ENCODE measurements at regions not wholly inside any gene's neighbourhood (a gene's known extent, or its start where the extent isn't known, plus 50 kb on each side); places are given as distances from the start of the nearest gene placed in this dataset.

DNA sequence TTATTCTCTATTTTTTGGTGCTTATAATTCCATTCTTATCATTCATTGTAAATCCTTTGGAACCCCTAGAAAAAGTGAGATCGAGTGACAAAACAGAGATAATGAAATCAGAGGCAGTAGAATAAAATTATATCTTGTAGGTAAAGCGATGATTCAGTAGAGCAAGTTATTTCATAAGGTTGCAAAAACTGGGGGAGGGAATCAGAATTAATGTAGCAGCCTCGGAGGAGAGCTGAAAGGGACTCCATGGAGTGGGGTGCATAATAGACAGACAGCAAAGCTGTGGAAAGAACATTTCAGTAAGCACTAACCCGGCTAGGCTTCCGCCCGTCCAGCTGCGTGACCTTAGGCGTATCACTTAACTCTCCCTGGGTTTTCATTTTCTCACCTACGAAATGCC, 289.7 kb downstream of the EN1 start:
- DNase-seq: no peak

DNA sequence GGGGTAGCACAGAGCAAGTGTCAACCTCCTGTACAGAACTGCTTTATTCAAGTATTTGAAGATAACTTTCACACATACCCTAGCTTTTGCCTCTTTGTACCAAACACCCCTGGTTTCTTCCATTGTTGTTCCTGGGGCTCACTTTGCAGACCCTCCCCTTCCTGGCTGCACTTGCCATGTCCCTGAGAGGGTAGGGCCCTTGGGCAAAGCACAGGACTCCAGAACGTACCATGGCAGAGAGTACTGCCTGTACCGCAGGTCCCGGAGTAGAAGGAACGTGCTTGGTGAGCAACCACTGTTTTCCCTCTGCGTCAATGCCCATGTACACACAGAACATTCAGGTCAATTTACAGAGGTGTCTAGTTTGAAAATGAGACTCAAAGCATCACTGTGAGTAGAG, 290.4 kb downstream of the EN1 start:
- DNase-seq: no peak

DNA sequence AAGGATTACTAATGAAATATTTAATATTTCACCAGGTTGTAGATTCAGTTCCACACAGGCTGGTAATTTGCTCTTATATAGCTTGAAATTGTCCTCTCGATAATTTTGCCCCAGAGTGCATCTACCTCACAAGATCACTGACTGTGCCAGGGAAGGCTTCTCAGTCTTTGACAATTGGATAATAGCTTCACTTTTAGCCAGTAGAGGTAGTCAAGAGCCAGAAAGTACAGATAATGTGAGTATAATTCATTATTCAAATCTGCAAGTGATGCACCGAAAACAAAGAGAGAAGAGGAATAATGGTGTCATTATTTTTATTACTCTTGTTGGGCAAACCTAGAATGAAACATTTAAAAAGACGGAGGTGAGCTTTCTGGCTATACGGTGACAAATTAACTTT, 292.8 kb downstream of the EN1 start:
- peak; percentile 4 for DNase-seq

DNA sequence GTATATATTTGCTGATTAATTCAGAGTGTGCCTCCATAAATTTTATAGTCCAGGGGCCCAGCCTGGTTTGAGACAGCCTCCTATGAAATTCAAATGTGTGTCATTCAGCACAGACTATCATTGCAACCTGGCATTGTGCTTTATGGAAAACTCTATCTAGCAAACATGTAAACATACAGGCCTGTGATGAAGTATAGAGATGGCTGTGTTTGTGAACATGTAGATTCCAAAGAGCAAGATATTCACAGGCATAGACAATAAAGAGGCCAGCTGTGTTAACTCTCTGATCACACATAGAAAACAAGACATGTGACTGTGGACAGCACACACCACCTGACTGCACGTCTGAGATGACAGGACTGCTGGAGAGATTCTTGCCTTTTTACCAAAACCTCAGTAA, 297.9 kb downstream of the EN1 start:
- DNase-seq: no peak

DNA sequence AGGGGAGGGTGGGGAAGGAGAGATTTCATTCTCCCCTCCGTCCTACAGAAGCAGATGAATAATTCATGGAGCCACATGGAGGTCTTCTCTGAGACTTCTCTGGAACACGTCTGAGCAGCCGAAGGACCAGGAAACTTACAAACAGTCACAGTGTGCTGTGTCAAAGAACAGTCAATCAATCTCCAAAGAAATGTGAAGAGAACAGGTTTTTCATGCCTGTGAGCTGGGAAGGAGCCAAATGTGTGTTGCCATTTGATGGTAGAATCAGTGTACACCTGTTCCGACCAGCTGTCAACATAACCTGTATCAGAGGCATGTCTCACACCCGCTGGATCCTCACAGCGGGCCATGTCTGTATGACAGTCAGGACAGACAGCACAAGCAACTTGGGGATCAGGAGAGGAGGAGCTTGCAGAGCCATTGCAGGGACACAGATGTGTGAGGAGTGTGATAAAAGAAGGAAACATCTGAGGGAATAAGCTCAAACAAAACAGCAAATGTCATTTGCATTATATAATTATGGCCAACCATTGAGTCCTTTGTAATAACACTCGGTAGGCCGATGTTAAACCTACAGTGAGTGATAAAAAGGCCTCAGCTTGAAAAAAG, 298.5 kb downstream of the EN1 start:
- DNase-seq: no peak

DNA sequence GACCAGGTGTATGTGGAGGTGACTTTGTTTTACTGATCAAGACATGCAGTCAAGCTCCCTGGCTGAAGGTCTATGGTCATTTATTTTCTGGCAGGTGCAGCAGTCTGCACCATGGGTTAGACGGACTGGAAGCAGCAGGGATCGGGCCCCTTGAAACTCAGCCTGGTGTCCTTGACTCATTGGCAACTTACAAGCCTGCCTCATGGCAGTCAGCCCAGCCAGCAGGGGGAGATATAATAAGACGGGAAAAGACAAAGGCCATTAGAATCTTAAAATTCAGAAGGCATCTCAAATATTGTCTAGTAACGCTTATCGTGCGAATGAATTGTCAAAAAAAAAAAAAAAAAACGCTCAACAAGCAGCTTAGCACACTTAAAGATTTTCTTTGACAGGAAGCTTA, 308.2 kb downstream of the EN1 start:
- no peak for DNase-seq

DNA sequence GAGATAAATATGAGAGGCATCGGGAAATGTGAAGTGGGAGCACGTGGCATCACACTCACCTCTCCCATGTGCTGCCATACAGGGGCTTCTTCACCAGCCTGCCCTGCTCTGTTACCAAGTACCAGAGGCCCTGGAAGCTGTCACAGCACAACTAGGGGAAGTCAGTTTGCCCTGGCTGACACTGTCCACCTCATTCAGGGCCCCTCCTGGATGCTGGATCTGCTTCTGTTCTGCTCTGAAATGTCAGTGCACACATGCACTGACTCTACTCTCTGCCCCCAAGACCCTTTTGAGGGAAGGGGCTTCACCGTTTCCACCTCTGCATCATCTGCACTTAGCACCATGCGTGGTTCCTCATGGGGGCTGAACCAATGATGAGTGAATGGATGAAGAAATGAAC, 311.1 kb downstream of the EN1 start:
- no peak for DNase-seq

DNA sequence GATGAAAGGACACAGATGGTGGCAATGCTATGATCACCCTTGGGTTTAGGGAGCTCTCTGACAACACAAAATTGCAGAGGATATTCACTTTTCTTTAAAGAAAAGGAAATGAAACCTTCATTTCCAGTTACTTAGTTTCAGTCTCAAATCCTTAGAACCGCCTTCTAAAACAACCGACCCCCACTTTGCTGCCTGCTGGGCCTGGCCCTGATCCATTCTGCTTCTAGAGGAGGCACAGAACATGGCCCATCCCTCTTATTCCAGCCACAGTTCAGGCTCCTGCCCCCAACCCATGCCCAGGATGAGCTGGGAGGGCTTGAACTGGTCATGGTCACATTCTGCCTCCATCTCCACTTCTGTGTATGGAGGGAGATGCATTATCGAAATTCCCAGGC, 311.6 kb downstream of the EN1 start:
- DNase-seq: peak; percentile 82

DNA sequence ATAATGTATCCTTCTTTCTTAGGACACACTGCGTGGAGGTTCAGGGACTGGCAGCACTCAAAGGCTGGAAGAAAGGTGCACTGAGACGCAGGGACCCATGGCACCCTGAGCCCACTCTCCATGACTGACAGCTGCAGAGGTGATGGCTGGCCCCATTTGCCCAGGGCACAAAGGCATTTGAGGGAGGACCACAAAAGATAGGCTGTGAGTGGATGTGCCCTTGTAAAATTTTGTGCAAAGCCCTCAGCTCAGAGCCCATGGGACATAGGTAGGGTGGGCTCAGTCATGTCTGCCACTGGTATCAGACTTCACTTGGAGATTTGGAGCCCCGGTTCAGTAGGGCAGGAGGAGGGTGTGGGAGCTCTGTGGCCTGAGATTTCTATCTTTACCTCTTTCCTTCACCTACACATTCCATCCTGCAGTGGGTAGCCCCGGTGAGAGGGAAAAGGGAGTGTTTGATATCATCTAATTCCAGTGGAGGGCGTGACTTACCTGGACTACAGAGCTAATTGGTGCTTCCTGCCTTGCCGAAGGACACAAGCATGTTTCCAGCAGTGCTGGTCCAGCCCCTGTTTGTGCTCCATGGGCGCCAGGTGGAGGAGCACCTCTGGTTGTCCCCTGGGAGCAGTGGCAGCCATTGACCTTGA, 312.2 kb downstream of the EN1 start:
- DNase-seq: no peak

DNA sequence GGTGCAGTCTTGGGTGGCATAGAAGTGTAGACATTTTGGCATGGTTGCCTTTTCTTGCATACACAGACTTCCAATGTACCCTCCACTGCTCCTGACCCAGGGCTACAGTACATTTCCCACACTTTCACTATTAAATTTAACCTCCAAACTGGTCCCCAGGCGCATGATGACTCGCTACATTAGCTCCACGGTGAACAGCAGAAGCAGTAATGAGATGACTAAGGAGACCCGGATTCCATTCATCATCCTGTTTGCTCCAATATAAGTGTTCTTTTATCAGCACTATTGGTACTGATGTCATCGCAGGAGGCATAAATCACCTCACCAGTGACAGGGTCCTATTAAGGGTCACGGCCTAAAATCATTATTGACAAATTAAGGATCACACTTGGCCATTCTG, 316.5 kb downstream of the EN1 start:
- DNase-seq: no peak

DNA sequence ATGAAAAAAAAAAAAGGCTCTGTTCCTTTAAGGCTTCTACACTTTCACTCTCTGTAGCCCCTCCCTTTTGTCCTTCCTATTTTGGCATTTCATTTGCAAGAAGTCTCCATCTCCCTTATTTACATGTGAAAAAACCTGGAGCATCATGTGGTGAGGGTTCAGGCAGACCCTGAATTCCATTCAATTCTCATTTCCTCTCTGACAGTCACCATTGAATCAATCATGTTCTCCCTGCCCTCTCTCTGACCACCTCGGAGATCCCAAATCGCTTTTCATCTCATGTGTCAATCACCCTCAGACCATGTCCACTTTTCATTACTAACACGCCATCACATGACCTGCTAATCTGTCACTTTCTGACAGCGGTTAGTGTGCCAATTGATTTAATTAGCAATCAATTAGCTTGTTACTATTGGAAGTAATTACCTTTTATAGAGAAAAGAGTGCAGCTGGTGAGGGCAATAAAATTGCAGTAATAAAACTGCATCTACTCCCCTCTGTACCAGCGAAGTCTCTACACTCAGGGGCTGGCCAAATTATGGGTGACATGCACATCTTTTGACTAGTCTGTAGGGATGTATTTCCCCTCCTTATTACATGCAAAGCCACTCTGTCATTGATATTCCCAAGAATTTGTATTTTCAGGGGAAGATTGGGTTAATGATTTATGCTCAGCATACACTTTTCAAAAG, 317.4 kb downstream of the EN1 start:
- DNase-seq: no peak

DNA sequence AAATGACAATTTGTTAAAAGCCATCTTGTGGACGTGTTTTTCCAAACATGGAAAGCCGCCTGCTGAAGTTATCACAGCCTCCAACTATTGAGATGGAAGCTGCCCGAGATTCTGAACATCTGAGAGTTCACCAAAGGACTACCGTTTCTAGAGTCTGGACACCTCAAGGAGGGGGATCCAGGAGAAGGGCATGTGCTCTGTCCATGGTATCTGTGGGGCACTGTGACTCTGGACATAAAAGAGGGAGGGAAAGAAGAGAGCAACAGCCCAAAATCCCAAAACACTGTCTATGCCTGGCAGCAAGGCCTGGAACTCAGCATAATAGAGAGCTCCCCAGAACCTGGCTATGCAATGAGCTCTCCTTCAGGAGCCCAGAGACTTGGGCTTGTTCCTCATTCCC, 319.9 kb downstream of the EN1 start:
- no peak for DNase-seq

DNA sequence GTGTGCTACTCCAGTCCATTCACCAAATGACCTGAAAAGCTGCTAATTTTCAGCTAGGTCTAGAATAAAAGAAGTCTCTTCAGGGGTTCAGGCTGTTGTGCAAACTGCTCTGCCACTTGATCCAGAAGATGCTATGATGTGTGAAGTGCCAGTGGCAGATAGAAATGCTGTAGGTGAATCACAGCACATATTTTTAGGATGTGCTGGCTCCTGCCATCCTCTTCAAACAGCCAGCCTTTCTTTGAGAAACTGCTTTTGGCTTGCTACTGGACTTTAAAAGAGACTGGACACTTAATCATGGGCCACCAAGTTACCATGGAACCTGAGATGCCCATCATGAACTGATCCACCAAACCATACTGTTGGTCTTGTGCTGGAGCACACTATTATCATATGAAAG, 322.1 kb downstream of the EN1 start:
- DNase-seq: no peak

DNA sequence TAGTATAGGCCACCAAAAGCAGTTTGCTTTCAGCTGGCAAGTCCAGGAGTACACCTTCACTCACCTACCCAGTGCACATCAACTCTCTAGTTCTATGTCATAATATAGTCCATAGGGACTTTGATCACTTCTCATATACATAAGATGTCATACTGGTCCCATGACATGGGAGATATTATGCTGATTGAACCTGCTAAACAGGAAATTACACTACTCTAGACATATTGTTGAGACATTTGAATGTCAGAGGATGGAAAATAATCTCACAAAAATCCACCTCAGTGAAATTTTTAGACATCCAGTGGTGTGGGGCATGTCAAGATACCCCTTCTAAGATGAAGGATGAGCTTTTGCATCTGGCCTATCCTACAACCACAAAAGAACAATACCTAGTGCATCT, 322.5 kb downstream of the EN1 start:
- DNase-seq: no peak

DNA sequence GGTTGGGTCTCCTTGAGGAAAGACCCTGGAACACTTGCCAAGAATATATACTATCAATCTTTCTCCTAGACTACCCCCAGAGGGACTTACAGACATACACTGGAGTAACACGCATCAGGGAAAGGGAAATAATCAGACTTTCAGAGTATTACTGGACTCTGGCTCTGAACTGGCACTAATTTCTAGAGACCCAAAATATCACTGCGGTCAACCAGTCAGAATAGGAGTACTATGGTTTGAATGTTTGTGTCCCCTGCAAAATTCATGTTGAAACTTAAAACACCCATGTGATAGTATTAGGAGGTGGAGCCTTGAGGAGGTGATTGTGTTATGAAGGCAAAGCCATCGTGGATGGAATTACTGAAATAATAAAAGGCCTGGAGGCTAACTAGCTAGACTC, 323.7 kb downstream of the EN1 start:
- DNase-seq: no peak

DNA sequence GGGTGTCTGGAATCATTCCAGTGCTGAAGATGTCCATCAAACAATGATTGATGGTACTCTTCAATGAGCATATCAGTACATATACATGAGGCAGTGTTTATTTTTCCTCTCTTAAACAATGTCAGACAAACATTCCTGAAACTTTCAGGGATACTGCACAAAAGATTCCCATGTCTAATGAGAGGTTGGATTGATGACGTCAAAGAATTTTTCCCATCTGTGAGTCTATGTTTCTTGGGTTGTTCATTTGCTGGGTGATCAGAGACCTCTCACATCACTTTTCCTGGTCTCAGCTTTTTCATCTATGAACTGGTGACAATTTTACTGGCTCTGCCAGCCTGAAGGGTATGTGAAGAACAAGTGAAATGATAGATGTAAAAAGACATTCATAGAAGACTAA, 325.5 kb downstream of the EN1 start:
- no peak for DNase-seq

DNA sequence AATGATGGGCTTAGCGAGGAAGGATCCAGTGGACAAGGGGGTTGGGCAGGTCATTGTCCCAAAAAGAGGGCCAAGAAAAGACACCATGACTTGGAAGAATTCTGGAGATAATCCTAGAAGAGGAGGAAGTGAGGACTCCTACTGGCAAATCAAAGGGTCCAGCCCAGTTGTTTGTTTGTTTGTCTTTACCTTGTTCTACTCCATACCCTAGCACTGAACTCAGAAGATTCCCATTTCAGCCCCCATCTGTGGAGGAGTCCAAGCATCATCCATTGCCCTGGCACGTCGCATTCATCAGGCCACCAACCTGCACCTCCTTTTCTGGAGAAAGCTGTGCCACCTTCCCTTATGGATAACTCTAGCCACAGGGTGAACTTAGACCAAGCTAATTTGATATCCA, 326.2 kb downstream of the EN1 start:
- DNase-seq: no peak

DNA sequence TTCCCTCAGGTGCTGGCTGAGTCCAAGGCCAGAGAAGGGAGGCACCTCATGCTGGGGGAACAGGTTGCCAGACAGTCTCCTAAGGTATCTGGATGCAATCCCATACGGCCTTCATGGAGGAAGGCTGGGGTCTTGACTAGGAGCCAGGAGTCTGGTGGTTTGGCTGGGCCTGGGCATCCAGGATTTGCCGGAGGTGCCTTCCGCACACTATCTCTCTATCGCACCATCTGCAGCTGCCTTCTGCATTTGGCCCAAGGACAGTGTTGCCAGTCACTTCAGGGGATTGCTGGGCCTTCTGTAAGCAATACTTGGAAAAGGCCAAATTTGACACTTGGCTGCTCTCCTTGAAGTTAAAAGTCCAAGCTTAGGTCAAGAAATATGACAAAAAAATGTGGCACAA, 327.2 kb downstream of the EN1 start:
- no peak for DNase-seq

DNA sequence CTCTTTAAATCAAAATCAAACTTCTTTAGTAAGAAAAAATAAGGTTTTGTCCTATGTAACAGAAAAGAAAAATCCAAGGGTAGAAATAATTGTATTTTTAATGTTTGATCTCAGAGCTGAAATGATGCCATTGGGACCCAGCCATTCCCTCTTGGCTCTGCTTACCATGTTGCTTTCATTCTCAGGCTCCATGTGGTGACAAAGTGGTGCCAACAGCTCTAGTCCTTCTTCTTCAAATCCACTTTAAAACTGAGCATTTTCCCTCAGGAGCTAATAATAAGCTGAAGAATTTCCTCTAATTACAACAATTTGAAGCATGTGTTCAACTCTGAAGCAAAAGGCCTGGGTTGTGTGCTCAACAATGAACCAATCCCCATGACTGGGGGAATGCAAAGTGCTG, 327.9 kb downstream of the EN1 start:
- no peak for DNase-seq

DNA sequence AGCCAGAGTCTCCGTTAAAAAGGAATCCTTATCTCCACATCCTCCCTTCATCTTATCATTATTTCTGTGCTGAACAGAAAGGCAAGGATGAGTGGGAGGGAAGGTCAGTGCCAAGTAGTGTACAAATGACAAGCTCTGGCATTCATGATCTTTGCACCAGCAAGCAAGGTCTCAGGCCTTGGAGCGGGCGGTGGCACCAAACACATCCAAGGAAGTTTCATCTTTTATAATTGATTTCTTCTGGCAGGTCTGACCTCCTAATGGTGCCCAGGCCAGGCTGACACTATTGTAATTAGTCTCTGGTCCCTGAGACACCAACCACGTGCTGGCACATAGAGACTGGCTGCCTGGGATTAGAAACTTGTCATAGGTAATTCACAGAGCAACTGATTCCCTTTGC, 336.6 kb downstream of the EN1 start:
- no peak for DNase-seq

DNA sequence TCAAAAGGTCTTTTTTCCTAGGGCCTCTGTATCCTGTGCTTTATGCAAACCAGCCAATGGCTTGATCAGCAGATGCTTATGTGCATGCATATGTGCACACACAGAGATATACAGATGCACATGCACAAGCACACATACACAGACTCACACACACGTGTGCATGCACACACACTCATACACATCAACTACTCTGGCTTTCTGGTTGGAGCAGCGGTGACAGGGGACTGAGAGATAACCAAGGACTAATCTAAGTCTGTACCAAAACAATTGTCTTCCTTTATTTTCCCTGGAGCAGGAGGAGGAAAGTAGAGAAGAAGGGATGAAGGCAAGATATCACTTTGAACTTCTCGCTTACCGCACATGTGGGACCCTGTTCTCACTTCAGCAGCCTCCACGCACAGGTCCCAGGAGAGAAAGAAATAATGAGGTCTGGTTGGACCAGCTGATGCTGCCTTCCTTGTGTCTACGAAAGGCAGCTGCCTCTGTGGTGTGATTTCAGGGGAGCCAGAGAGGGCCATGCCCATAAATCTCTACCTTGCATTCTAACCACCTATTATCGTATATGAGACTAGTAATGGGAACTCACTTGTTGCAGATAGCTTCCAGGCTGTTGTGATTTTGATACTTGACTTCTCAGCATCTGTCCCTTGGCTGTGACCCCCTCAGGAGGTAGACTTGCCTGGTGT, 338.0 kb downstream of the EN1 start:
- DNase-seq: no peak

DNA sequence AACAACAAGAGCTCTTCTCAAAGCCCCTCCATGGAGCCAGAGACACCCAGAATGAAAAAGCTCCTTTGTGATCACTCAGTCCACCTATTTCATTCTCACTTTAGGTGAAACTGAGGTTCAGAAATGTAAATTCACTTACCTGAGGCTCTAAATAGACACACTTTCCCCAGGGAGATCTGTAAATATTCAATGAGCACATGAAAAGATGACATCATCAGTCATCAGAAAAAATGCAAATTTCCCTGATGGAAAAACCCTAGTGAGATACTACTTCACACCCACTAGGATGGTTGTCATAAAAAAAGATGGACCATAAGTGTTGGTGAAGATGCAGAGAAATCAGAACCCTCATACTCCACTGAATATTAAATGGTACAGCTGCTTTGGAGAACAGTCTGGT, 339.2 kb downstream of the EN1 start:
- DNase-seq: no peak

DNA sequence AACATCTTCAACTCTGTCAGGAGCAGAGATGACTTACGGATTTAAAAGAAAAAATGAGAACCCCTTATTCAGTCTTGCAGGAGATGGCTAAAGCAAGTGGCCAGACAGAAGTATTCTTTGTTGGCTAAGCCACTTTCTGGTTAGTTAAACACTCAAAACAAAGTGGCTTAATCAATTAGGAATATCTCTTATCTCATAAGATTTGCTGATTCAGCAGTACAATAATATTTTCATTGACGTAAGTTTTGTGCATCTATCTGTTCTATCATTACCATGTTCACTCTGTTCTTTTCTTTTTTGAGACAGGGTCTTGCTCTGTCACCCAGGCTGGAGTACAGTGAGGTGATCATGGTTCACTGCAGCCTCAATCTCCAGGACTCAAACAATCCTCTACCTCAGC, 342.0 kb downstream of the EN1 start:
- no peak for DNase-seq

DNA sequence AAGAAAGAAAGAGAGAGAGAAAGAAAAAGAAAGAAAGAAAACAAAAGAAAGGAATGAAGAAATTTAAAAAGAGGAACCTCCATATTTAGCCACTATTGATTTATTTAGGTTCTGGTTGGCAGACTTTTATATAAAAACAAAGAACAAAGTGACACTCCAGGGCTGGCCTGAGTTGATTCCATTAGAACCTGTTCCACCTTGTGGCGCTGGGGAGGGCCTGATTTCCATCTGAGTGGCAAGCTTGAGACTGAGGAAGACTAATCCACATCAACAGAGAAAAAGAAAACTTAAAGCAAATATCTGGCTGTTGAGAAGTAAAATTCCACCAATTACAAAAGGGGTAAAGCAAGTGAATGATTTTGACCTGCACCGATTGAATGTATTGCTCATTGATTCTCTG, 345.3 kb downstream of the EN1 start:
- no peak for DNase-seq
